HCT116 (cell line): ENCODE measurements at regions not wholly inside any gene's neighbourhood (a gene's known extent, or its start where the extent isn't known, plus 50 kb on each side); places are given as distances from the start of the nearest gene placed in this dataset.

Experiments used
- ATAC-seq: fragments of 200-7000 bp; cut with Tn5 transposase; 2 replicates; pipeline ENCODE4 v1.9.1; 2020; ENCODE audit warnings: mild to moderate bottlenecking, moderate library complexity
- BruUV-seq: library from RNA; stranded (reverse); fragments of 400-500 nt; replicated peaks from 2 replicates; lab custom pipeline; 2021; lab: Mats Ljungman, UMichigan
- CTCF ChIA-PET: fragments of 300-600 bp; sonication (Branson Sonifier 250); formaldehyde crosslinking; loops from one replicate; lab custom pipeline; 2021; ENCODE audit warnings: antibody characterized with exemption; lab: Charles Lee
- POLR2A ChIA-PET: fragments of 300-600, 350-600 bp; sonication (Branson Sonifier 250); formaldehyde crosslinking; loops from one replicate; lab custom pipeline; 2021; ENCODE audit warnings: antibody characterized with exemption; lab: Charles Lee
- RAD21 ChIA-PET, 2 experiments: fragments of 300-600 bp; sonication (Branson Sonifier 250); formaldehyde crosslinking; loops; one replicate each; lab custom pipeline; 2023; ENCODE audit warnings: low total read pairs in 2 of 2; ENCODE audit not compliant: uncharacterized antibody in 2 of 2, unreplicated experiment in 2 of 2, low non-redundant PET in 1 of 2; lab: Charles Lee
- DNase-seq: peaks from one replicate; pipeline ENCODE4 v3.0.0-alpha.2; 2010; ENCODE audit warnings: low read depth, low spot score
- H2AFZ ChIP-seq: fragments of 200-600 bp; shearing (Covaris generic), sonication (generic); 2 replicates; pipeline ENCODE4 v1.6.1; 2017; ENCODE audit warnings: low read depth, mixed run types, mixed read lengths, antibody characterized with exemption, low read length; ENCODE audit not compliant: poor library complexity, severe bottlenecking
- H3K27ac ChIP-seq: 2 replicates; pipeline ENCODE4 v1.5.1; 2012; ENCODE audit warnings: low read depth, low read length
- H3K27me3 ChIP-seq: fragments of 200-600 bp; sonication (generic); 2 replicates; pipeline ENCODE4 v1.6.1; 2016; ENCODE audit warnings: mixed run types, low read length, mixed read lengths; ENCODE audit not compliant: insufficient read depth
- H3K36me3 ChIP-seq, 2 experiments: fragments of 200-500 bp in 1 of 2; fragments of 200-600 bp in 1 of 2; sonication (Bioruptor generic) in 1 of 2; sonication (generic) in 1 of 2; 2 replicates each; pipeline versions ENCODE4 v1.5.1 to v1.6.1; 2014 to 2016; ENCODE audit warnings: low read length in 2 of 2, inconsistent platforms in 1 of 2, mixed read lengths in 1 of 2, mixed run types in 1 of 2; ENCODE audit not compliant: insufficient read depth in 2 of 2, control insufficient read depth in 1 of 2
- H3K4me1 ChIP-seq, 2 experiments: fragments of 200-600 bp in 1 of 2; sonication (generic) in 1 of 2; 2 replicates each; pipeline versions ENCODE4 v1.5.1 to v1.6.1; 2012 to 2017; ENCODE audit warnings: low read length in 2 of 2, inconsistent platforms in 1 of 2, mild to moderate bottlenecking in 1 of 2, mixed read lengths in 1 of 2, mixed run types in 1 of 2, moderate library complexity in 1 of 2; ENCODE audit not compliant: insufficient read depth in 2 of 2, control insufficient read depth in 1 of 2
- H3K4me2 ChIP-seq: fragments of 200-600 bp; sonication (generic); 2 replicates; pipeline ENCODE4 v1.6.1; 2017; ENCODE audit warnings: mixed run types, low read length, mixed read lengths
- H3K4me3 ChIP-seq, 2 experiments: fragments of 200-600 bp in 1 of 2; sonication (generic) in 1 of 2; replicated peaks in 1 of 2; 2 replicates each; pipeline ENCODE4 v1.5.1; 2011 to 2016; ENCODE audit warnings: low read length in 2 of 2, control low read depth in 1 of 2, low read depth in 1 of 2, mild to moderate bottlenecking in 1 of 2, mixed read lengths in 1 of 2, mixed run types in 1 of 2
- H3K79me2 ChIP-seq: fragments of 200-600 bp; sonication (generic); 2 replicates; pipeline ENCODE4 v1.6.1; 2017; ENCODE audit warnings: mild to moderate bottlenecking, mixed run types, low read length, moderate library complexity, mixed read lengths; ENCODE audit not compliant: insufficient read depth
- H3K9ac ChIP-seq: fragments of 200-600 bp; sonication (generic); 2 replicates; pipeline ENCODE4 v1.6.1; 2016; ENCODE audit warnings: low read length, mixed read lengths
- H3K9me2 ChIP-seq: fragments of 200-600 bp; sonication (generic), shearing (Covaris generic); 2 replicates; pipeline ENCODE4 v1.6.1; 2017; ENCODE audit warnings: mixed run types, mild to moderate bottlenecking, moderate library complexity; ENCODE audit not compliant: insufficient read depth
- H3K9me3 ChIP-seq, 2 experiments: fragments of 200-500 bp in 1 of 2; fragments of 200-600 bp in 1 of 2; sonication (Bioruptor generic) in 1 of 2; sonication (generic) in 1 of 2; 2 replicates each; pipeline ENCODE4 v1.6.1; 2014 to 2017; ENCODE audit warnings: low read length in 2 of 2, mixed read lengths in 2 of 2, inconsistent platforms in 1 of 2, low read depth in 1 of 2, mild to moderate bottlenecking in 1 of 2, mixed run types in 1 of 2, moderate library complexity in 1 of 2; ENCODE audit not compliant: control insufficient read depth in 1 of 2, insufficient read depth in 1 of 2
- H4K20me1 ChIP-seq: fragments of 200-600 bp; sonication (generic), shearing (Covaris generic); 2 replicates; pipeline ENCODE4 v1.6.1; 2017; ENCODE audit warnings: mixed run types, mild to moderate bottlenecking, moderate library complexity; ENCODE audit not compliant: insufficient read depth
- CBX3 ChIP-seq: IDR thresholded peaks from 2 replicates; pipeline ENCODE4 v1.6.1; 2012; ENCODE audit warnings: low read depth
- CEBPB ChIP-seq: IDR thresholded peaks from 2 replicates; pipeline ENCODE4 v1.6.1; 2012; ENCODE audit warnings: low read depth
- ELF1 ChIP-seq: IDR thresholded peaks from 2 replicates; pipeline ENCODE4 v1.6.1; 2012; ENCODE audit warnings: low read depth, borderline replicate concordance
- EZH2phosphoT487 ChIP-seq: fragments of 200-600 bp; IDR thresholded peaks from 2 replicates; pipeline ENCODE4 v1.6.1; 2018; ENCODE audit warnings: antibody characterized with exemption, borderline replicate concordance
- SP1 ChIP-seq: IDR thresholded peaks from 2 replicates; pipeline ENCODE4 v1.6.1; 2012; ENCODE audit warnings: low read depth
- intact Hi-C: fragments of 100-400 bp; cut with micrococcal nuclease; formaldehyde crosslinking; loops from 2 replicates; pipeline ENCODE4 v1.10.0; 2022
- TF ChIP-seq, protein P1 (sequence below): IDR thresholded peaks from 2 replicates; pipeline ENCODE4 v1.6.1; 2012; ENCODE audit warnings: low read depth
- TF ChIP-seq, protein P2 (sequence below): IDR thresholded peaks from 2 replicates; pipeline ENCODE4 v1.6.1; 2012
- TF ChIP-seq, protein P3 (sequence below), 3 experiments: fragments of 200-600 bp in 1 of 3; sonication (generic) in 1 of 3; IDR thresholded peaks in 2 of 3; conservative IDR thresholded peaks in 1 of 3; 2 replicates each; pipeline ENCODE4 v1.5.1; 2012 to 2017; ENCODE audit warnings: low read depth in 2 of 3, low read length in 2 of 3, antibody characterized with exemption in 1 of 3, borderline replicate concordance in 1 of 3, control low read depth in 1 of 3, mild to moderate bottlenecking in 1 of 3, mixed read lengths in 1 of 3, mixed run types in 1 of 3, moderate library complexity in 1 of 3; ENCODE audit not compliant: insufficient read depth in 1 of 3

DNA sequence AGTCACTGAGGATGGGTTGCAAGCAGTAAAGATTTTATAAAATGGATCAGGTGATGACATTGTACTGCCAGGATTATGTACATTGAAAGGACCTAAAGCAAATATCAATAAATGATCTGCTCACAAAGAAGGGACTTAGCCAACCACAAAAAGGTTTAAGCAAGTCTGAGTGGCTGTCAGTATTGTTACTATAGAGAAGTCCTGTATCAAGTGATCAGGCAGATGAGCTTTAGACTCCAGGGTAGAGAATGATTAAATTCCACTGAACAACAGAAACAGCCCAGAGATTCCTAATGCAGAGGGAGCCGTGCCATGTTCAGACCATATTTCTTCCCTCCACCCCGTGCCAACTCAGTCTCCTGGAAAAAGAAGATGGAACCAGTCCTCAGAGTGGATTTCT is 138.9 kb downstream of the SETD4 start:
- Histone ChIP-seq H3K9me3 (no peaks in the 10 kb centered on the region), H3K4me2 (no peak overlapping the region), H3K4me1 (peaks cover 0 to 12% of the 10 kb centered on the region in 2 experiments; a peak in 1 of 4 replicates), H3K36me3 (no peaks in the 10 kb centered on the region), H3K27me3 (no peaks in the 10 kb centered on the region), H2AFZ (no peak overlapping the region), H3K4me3 (no peak overlapping the region), H3K79me2 (no peaks in the 10 kb centered on the region), H3K9ac (no peak overlapping the region), H3K9me2 (no peaks in the 10 kb centered on the region; the same call in 1 of the 2 replicates), H3K27ac (no peak overlapping the region), H4K20me1 (no peaks in the 10 kb centered on the region)
- POLR2A ChIA-PET = no interaction called here
- TF ChIP-seq SP1 = no peak
- TF ChIP-seq, protein P1, sequence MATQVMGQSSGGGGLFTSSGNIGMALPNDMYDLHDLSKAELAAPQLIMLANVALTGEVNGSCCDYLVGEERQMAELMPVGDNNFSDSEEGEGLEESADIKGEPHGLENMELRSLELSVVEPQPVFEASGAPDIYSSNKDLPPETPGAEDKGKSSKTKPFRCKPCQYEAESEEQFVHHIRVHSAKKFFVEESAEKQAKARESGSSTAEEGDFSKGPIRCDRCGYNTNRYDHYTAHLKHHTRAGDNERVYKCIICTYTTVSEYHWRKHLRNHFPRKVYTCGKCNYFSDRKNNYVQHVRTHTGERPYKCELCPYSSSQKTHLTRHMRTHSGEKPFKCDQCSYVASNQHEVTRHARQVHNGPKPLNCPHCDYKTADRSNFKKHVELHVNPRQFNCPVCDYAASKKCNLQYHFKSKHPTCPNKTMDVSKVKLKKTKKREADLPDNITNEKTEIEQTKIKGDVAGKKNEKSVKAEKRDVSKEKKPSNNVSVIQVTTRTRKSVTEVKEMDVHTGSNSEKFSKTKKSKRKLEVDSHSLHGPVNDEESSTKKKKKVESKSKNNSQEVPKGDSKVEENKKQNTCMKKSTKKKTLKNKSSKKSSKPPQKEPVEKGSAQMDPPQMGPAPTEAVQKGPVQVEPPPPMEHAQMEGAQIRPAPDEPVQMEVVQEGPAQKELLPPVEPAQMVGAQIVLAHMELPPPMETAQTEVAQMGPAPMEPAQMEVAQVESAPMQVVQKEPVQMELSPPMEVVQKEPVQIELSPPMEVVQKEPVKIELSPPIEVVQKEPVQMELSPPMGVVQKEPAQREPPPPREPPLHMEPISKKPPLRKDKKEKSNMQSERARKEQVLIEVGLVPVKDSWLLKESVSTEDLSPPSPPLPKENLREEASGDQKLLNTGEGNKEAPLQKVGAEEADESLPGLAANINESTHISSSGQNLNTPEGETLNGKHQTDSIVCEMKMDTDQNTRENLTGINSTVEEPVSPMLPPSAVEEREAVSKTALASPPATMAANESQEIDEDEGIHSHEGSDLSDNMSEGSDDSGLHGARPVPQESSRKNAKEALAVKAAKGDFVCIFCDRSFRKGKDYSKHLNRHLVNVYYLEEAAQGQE = no peak
- no peak for TF ChIP-seq ELF1
- TF ChIP-seq CEBPB = no peak
- no peak for TF ChIP-seq CBX3
- TF ChIP-seq, protein P2, sequence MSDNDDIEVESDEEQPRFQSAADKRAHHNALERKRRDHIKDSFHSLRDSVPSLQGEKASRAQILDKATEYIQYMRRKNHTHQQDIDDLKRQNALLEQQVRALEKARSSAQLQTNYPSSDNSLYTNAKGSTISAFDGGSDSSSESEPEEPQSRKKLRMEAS = no peak
- no peak for TF ChIP-seq EZH2phosphoT487
- TF ChIP-seq, protein P3, sequence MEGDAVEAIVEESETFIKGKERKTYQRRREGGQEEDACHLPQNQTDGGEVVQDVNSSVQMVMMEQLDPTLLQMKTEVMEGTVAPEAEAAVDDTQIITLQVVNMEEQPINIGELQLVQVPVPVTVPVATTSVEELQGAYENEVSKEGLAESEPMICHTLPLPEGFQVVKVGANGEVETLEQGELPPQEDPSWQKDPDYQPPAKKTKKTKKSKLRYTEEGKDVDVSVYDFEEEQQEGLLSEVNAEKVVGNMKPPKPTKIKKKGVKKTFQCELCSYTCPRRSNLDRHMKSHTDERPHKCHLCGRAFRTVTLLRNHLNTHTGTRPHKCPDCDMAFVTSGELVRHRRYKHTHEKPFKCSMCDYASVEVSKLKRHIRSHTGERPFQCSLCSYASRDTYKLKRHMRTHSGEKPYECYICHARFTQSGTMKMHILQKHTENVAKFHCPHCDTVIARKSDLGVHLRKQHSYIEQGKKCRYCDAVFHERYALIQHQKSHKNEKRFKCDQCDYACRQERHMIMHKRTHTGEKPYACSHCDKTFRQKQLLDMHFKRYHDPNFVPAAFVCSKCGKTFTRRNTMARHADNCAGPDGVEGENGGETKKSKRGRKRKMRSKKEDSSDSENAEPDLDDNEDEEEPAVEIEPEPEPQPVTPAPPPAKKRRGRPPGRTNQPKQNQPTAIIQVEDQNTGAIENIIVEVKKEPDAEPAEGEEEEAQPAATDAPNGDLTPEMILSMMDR (IDR thresholded peaks at IDR 0.05 in 2 of 3, conservative IDR thresholded peaks at IDR 0.05 in 1 of 3; ENCODE audit: borderline replicate concordance in 1 of 3, insufficient read depth in 1 of 3, low read depth in 2 of 3, low read length in 2 of 3) = no peak
- DNase-seq (no peak), ATAC-seq (no peak)
- CTCF ChIA-PET = no interaction called here
- intact Hi-C loops = no loop called here
- RAD21 ChIA-PET = no interaction called here
- no TSS peak for BruUV-seq
